Mesenchymal stem cell (in vitro differentiated cells and primary cell): ENCODE measurements at regions not wholly inside any gene's neighbourhood (a gene's known extent, or its start where the extent isn't known, plus 50 kb on each side); places are given as distances from the start of the nearest gene placed in this dataset.

Experiments used
- DNase-seq: peaks from one replicate; pipeline ENCODE4 v3.0.0-alpha.2; 2013
- H2AFZ ChIP-seq: one replicate; pipeline ENCODE4 v1.6.1; 2013; ENCODE audit warnings: low read depth, mild to moderate bottlenecking, control low read depth, inconsistent platforms, low read length, moderate library complexity
- H2AK5ac ChIP-seq: 2 replicates; pipeline ENCODE4 v1.6.1; 2013; ENCODE audit warnings: low read length, moderate library complexity, mild to moderate bottlenecking, inconsistent platforms; ENCODE audit not compliant: severe bottlenecking
- H2BK120ac ChIP-seq: one replicate; pipeline ENCODE4 v1.6.1; 2013; ENCODE audit warnings: low read depth, mild to moderate bottlenecking, inconsistent platforms, low read length, moderate library complexity
- H2BK12ac ChIP-seq, 2 experiments: one replicate each; pipeline ENCODE4 v1.6.1; 2013; ENCODE audit warnings: inconsistent platforms in 2 of 2, low read length in 2 of 2, mild to moderate bottlenecking in 2 of 2, moderate library complexity in 2 of 2, control low read depth in 1 of 2
- H2BK15ac ChIP-seq: one replicate; pipeline ENCODE4 v1.6.1; 2013; ENCODE audit warnings: mild to moderate bottlenecking, low read depth, inconsistent platforms; ENCODE audit not compliant: poor library complexity, severe bottlenecking
- H2BK5ac ChIP-seq: 2 replicates; pipeline ENCODE4 v1.6.1; 2013; ENCODE audit warnings: low read depth, mild to moderate bottlenecking, low read length, control low read depth, inconsistent platforms; ENCODE audit not compliant: poor library complexity, severe bottlenecking
- H3K14ac ChIP-seq, 2 experiments: one replicate each; pipeline ENCODE4 v1.6.1; 2013; ENCODE audit warnings: inconsistent platforms in 2 of 2, low read length in 2 of 2, control low read depth in 1 of 2, mild to moderate bottlenecking in 1 of 2, moderate library complexity in 1 of 2
- H3K18ac ChIP-seq, 2 experiments: one replicate each; pipeline ENCODE4 v1.6.1; 2013; ENCODE audit warnings: inconsistent platforms in 2 of 2, low read length in 2 of 2, control low read depth in 1 of 2, low read depth in 1 of 2, mild to moderate bottlenecking in 1 of 2
- H3K23ac ChIP-seq, 2 experiments: one replicate each; pipeline ENCODE4 v1.6.1; 2013; ENCODE audit warnings: inconsistent platforms in 2 of 2, low read length in 2 of 2, mild to moderate bottlenecking in 2 of 2, moderate library complexity in 2 of 2, control low read depth in 1 of 2
- H3K27ac ChIP-seq: 2 replicates; pipeline ENCODE4 v1.5.1; 2013; ENCODE audit warnings: mild to moderate bottlenecking, moderate library complexity, low read length, control low read depth, inconsistent platforms; ENCODE audit not compliant: poor library complexity, severe bottlenecking
- H3K27me3 ChIP-seq, 2 experiments: 2 replicates each; pipeline versions ENCODE4 v1.6.1 to v1.7.0; 2013; ENCODE audit warnings: low read length in 2 of 2, mild to moderate bottlenecking in 2 of 2, moderate library complexity in 2 of 2, control low read depth in 1 of 2, inconsistent platforms in 1 of 2; ENCODE audit not compliant: control insufficient read depth in 1 of 2, insufficient read depth in 1 of 2
- H3K36me3 ChIP-seq, 2 experiments: 2 replicates each; pipeline versions ENCODE4 v1.6.1 to v1.7.0; 2013; ENCODE audit warnings: low read length in 2 of 2, control low read depth in 1 of 2, inconsistent platforms in 1 of 2, low read depth in 1 of 2, mild to moderate bottlenecking in 1 of 2; ENCODE audit not compliant: insufficient read depth in 2 of 2, control insufficient read depth in 1 of 2
- H3K4ac ChIP-seq, 2 experiments: one replicate each; pipeline ENCODE4 v1.6.1; 2013; ENCODE audit warnings: inconsistent platforms in 2 of 2, low read length in 2 of 2, mild to moderate bottlenecking in 2 of 2, moderate library complexity in 2 of 2, control low read depth in 1 of 2, low read depth in 1 of 2
- H3K4me1 ChIP-seq: 2 replicates; pipeline ENCODE4 v1.6.1; 2013; ENCODE audit warnings: low read depth, low read length, control low read depth; ENCODE audit not compliant: control insufficient read depth, insufficient read depth
- H3K4me2 ChIP-seq: 2 replicates; pipeline ENCODE4 v1.6.1; 2013; ENCODE audit warnings: low read length, mild to moderate bottlenecking, inconsistent platforms; ENCODE audit not compliant: poor library complexity, severe bottlenecking
- H3K4me3 ChIP-seq, 2 experiments: 2 replicates each; pipeline versions ENCODE4 v1.5.1 to v1.7.0; 2013; ENCODE audit warnings: low read length in 2 of 2, mild to moderate bottlenecking in 2 of 2, control low read depth in 1 of 2, low read depth in 1 of 2; ENCODE audit not compliant: insufficient read depth in 1 of 2
- H3K79me1 ChIP-seq: replicated peaks from 2 replicates; pipeline ENCODE4 v1.6.1; 2013; ENCODE audit warnings: mild to moderate bottlenecking, control low read depth, low read length, inconsistent platforms; ENCODE audit not compliant: poor library complexity, severe bottlenecking
- H3K9ac ChIP-seq: 2 replicates; pipeline ENCODE4 v1.7.0; 2013; ENCODE audit warnings: mild to moderate bottlenecking, low read length, moderate library complexity
- H3K9me3 ChIP-seq: 2 replicates; pipeline ENCODE4 v1.7.0; 2013; ENCODE audit warnings: mild to moderate bottlenecking, low read length; ENCODE audit not compliant: control insufficient read depth
- H4K8ac ChIP-seq: one replicate; pipeline ENCODE4 v1.6.1; 2013; ENCODE audit warnings: inconsistent platforms, mild to moderate bottlenecking, low read length, moderate library complexity
- H4K91ac ChIP-seq: one replicate; pipeline ENCODE4 v1.6.1; 2013; ENCODE audit warnings: mild to moderate bottlenecking, low read length, inconsistent platforms
- WGBS: methylation state at CpG from one replicate; pipeline ENCODE4 v1.1.7; 2013; ENCODE audit warnings: mixed read lengths; 5-methylcytosine and 5-hydroxymethylcytosine counted together

DNA sequence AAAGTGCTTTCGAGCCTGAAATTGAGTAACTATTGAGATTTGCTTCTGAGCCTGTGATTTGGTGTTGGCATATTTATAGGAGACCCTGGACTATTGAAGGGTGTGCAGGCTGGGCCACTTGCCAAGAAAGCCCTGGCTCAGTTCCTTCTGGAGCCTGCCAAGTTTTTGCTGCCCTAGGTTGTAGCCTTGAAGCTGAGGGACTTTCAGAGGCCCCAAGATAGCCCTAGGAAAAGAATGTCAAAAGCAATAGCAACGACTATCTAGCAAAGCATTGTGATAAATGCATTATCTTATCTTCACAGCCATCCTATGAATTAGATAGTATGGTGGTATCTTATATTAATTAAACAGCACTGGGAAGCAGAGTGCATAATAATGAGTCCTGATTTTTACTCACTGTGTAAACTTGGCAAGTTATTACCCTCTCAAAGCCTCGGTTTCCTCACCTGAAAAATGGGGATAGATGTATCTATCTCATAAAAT is 473.7 kb upstream of the PODXL start:
- H3K9me3 ChIP-seq, result no peaks in the 10 kb centered on the region
- no peak overlapping the region for H2BK15ac ChIP-seq
- no peaks in the 10 kb centered on the region for H3K4me1 ChIP-seq
- 61% methylated on average over 2 of the region's 3 CpGs for WGBS
- H2BK120ac ChIP-seq, result no peak overlapping the region
- no peak overlapping the region for H2AK5ac ChIP-seq
- H3K36me3 ChIP-seq, result no peaks in the 10 kb centered on the region
- H3K79me1 ChIP-seq, result no peaks in the 10 kb centered on the region
- H2BK12ac ChIP-seq, result no peak overlapping the region
- H2BK5ac ChIP-seq, result no peak overlapping the region
- no peak overlapping the region for H3K23ac ChIP-seq
- no peak overlapping the region for H4K8ac ChIP-seq
- no peak overlapping the region for H3K4ac ChIP-seq
- no peak overlapping the region for H3K9ac ChIP-seq
- no peak overlapping the region for H3K14ac ChIP-seq
- peaks cover 6 to 37% of the 10 kb centered on the region in 2 experiments for H3K27me3 ChIP-seq
- H3K18ac ChIP-seq, result no peak overlapping the region
- H3K4me2 ChIP-seq, result no peak overlapping the region
- H4K91ac ChIP-seq, result no peak overlapping the region
- H3K27ac ChIP-seq, result no peak overlapping the region
- no peak overlapping the region for H3K4me3 ChIP-seq
- no peak for DNase-seq
- no peak overlapping the region for H2AFZ ChIP-seq

DNA sequence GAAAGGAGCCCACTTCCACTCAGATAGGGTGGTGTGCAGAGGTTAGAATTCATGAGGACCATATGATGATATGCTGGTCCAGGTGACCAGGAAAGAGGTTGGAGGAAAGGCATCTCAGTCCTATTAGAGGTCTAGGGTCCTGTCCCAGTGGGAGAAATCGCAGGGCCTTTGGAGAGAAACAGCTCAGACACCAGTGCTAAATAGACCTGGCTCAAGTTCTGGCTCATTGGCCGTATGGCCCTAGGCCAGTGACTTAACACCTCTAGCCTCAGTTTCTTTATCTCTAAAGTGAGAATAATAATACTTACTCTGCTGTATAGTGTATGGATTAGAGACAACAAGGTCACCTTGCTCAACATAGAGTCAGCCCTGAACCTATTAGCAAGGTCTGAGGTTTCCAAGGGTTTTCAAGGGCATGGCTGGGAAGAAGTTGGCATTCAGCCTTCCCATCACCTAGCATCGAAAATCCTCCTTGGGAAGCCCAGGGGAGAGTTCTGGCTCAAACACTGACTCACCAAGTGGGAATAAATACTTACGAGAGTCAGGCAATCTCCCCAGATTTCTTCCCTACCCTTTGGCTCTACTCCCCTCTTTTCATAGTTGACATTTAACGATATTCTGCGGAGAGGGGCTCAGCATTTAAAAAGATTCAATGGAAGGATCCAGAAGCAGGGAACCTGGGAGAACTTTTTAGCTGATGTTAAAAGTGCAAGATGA is 473.1 kb upstream of the PODXL start:
- Histone ChIP-seq H3K4me3 (no peak overlapping the region), H2AK5ac (no peak overlapping the region), H3K79me1 (no peaks in the 10 kb centered on the region), H3K23ac (no peak overlapping the region), H2BK5ac (no peak overlapping the region), H3K14ac (no peak overlapping the region), H3K27me3 (peaks cover 6 to 37% of the 10 kb centered on the region in 2 experiments), H2BK120ac (no peak overlapping the region), H3K36me3 (no peaks in the 10 kb centered on the region), H4K91ac (no peak overlapping the region), H4K8ac (no peak overlapping the region), H3K18ac (no peak overlapping the region), H2BK15ac (no peak overlapping the region), H2AFZ (no peak overlapping the region), H3K4me1 (no peaks in the 10 kb centered on the region), H3K4me2 (no peak overlapping the region), H3K27ac (no peak overlapping the region), H3K9me3 (no peaks in the 10 kb centered on the region), H3K4ac (no peak overlapping the region), H2BK12ac (no peak overlapping the region), H3K9ac (no peak overlapping the region)
- 80% methylated on average over 5 of the region's 6 CpGs for WGBS
- no peak for DNase-seq

DNA sequence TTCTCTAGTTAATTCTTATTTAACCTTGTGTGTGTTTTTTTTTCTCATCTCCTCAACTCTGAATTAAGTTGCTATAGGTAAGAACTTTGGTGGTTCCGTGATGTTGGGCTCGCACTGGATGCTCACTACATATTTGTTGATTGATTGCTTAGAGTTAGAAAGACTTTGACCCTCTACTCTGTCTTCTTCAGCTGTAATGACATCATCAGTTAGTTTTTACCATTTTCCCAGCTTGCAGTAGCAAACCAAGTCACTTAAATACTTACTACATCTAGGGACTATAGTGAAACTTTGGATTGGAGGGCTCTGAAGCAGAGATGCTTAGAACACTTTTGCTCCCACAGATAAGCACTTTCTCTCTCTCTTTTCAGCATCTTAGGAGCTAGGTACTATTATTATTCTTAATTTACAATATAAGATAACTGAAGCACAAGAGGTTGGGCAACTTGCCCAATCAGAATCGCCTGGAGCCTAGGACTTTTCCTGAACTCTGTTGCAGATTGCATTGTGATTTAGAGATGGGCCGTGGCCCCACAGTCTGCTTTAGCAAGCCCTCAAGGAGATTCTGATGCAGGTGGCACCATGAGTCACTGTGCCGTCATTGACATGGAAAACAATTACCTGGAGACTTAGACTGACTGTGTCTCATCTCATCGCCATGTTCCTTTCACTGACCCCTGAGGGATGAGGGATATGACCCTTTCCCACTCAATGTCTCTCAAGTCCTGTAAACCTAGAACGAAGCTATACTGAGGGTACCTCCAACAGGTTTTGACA is 471.9 kb upstream of the PODXL start:
- Histone ChIP-seq H2BK15ac (no peak overlapping the region), H4K91ac (no peak overlapping the region), H3K9me3 (no peaks in the 10 kb centered on the region), H3K79me1 (no peaks in the 10 kb centered on the region), H3K27ac (no peak overlapping the region), H3K23ac (no peak overlapping the region), H3K36me3 (no peaks in the 10 kb centered on the region), H3K4me1 (no peaks in the 10 kb centered on the region), H3K18ac (no peak overlapping the region), H2AK5ac (no peak overlapping the region), H3K27me3 (peaks cover 6 to 48% of the 10 kb centered on the region in 2 experiments), H3K4me3 (no peak overlapping the region), H2BK5ac (no peak overlapping the region), H2BK12ac (no peak overlapping the region), H3K14ac (no peak overlapping the region), H3K4ac (no peak overlapping the region), H3K9ac (no peak overlapping the region), H2AFZ (no peak overlapping the region), H4K8ac (no peak overlapping the region), H3K4me2 (no peak overlapping the region), H2BK120ac (no peak overlapping the region)
- no peak for DNase-seq
- 85% methylated on average over 6 of the region's 7 CpGs for WGBS

DNA sequence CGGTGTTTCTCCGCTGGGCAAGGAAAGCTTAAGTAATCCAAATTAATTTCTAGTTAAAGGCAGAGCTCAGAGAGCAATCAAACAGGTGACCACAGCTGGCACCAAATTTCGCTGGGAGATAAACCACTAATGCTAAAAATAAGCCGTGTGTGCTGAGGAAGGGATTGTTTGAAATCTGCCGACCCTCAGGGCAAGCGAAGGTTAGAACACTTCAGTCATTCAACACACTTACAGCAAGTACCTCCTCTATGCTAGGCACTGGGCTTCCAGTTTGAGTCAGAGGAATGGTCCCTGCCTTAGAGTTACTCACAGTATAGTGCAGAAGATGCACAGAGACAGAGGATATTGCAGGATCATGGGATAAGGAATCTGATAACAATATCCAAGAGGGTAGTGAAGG is 467.9 kb upstream of the PODXL start:
- Histone ChIP-seq H3K4me3 (no peak overlapping the region), H3K9ac (no peak overlapping the region), H2BK120ac (no peak overlapping the region), H3K4me1 (no peaks in the 10 kb centered on the region), H2BK12ac (no peak overlapping the region), H3K18ac (no peak overlapping the region), H2AK5ac (no peak overlapping the region), H3K23ac (no peak overlapping the region), H3K27me3 (peaks cover 6 to 45% of the 10 kb centered on the region in 2 experiments), H3K9me3 (no peaks in the 10 kb centered on the region), H2BK5ac (no peak overlapping the region), H3K79me1 (no peaks in the 10 kb centered on the region), H2BK15ac (no peak overlapping the region), H3K4ac (no peak overlapping the region), H4K91ac (no peak overlapping the region), H4K8ac (no peak overlapping the region), H2AFZ (no peak overlapping the region), H3K14ac (no peak overlapping the region), H3K36me3 (no peaks in the 10 kb centered on the region), H3K27ac (no peak overlapping the region), H3K4me2 (no peak overlapping the region)
- no peak for DNase-seq
- WGBS, result 79% methylated on average over 4 of the region's 6 CpGs
